ENCODE measurements at regions not wholly inside any gene's neighbourhood (a gene's known extent, or its start where the extent isn't known, plus 50 kb on each side); places are given as distances from the start of the nearest gene placed in this dataset.
"Not testable (repeated sequence)": the region's sequence is repeated elsewhere in the genome, so short reads cannot be mapped to it uniquely, and the experiment has no call there.

- DNase-seq (ENCODE audit: low read depth in 2 of 2), result no peak
Measured at GRCh38 chr2:877747-878146, 72.9 kb upstream of the SNTG2 start.

GRCh38 chr2:875687-876615, 74.7 kb upstream of the SNTG2 start:
- no peak for DNase-seq (ENCODE audit: low read depth in 2 of 2)

GRCh38 chr2:873651-874580, 76.7 kb upstream of the SNTG2 start:
- DNase-seq (ENCODE audit: low read depth in 2 of 2), result no peak

- no peak for DNase-seq (ENCODE audit: low read depth in 2 of 2)
Measured at GRCh38 chr2:873027-873426, 77.6 kb upstream of the SNTG2 start.

GRCh38 chr2:871926-872680, 78.5 kb upstream of the SNTG2 start:
- DNase-seq (ENCODE audit: low read depth in 2 of 2), result no peak

GRCh38 chr2:871175-871727, 79.4 kb upstream of the SNTG2 start:
- no peak for DNase-seq (ENCODE audit: low read depth in 2 of 2)

GRCh38 chr2:870426-870825, 80.2 kb upstream of the SNTG2 start:
- DNase-seq (ENCODE audit: low read depth in 2 of 2), result no peak

- no peak for DNase-seq (ENCODE audit: low read depth in 2 of 2)
Measured at GRCh38 chr2:869894-870293, 80.8 kb upstream of the SNTG2 start.

- no peak for DNase-seq (ENCODE audit: low read depth in 2 of 2)
Measured at GRCh38 chr2:869357-869871, 81.2 kb upstream of the SNTG2 start.

GRCh38 chr2:868857-869256, 81.8 kb upstream of the SNTG2 start:
- not testable (repeated sequence) for DNase-seq (ENCODE audit: low read depth in 2 of 2)

GRCh38 chr2:867296-867695, 83.4 kb upstream of the SNTG2 start:
- DNase-seq (ENCODE audit: low read depth in 2 of 2), result no peak

GRCh38 chr2:866887-867286, 83.8 kb upstream of the SNTG2 start:
- no peak for DNase-seq (ENCODE audit: low read depth in 2 of 2)

GRCh38 chr2:866009-866680, 84.5 kb upstream of the SNTG2 start:
- no peak for DNase-seq (ENCODE audit: low read depth in 2 of 2)

- no peak for DNase-seq (ENCODE audit: low read depth in 2 of 2)
Measured at GRCh38 chr2:864501-865106, 86.0 kb upstream of the SNTG2 start.

GRCh38 chr2:863732-864450, 86.8 kb upstream of the SNTG2 start:
- DNase-seq (ENCODE audit: low read depth in 2 of 2), result no peak

- no peak for DNase-seq (ENCODE audit: low read depth in 2 of 2)
Measured at GRCh38 chr2:862731-863466, 87.8 kb upstream of the SNTG2 start.

- DNase-seq (ENCODE audit: low read depth in 2 of 2), result no peak
Measured at GRCh38 chr2:862355-862687, 88.3 kb upstream of the SNTG2 start.

GRCh38 chr2:861655-862354, 88.8 kb upstream of the SNTG2 start:
- no peak for DNase-seq (ENCODE audit: low read depth in 2 of 2)

Measured in activated CD4-positive, alpha-beta T cell treated with anti-CD3 and anti-CD28 coated beads for 24 hours (primary cell).